ENCODE measurements at regions not wholly inside any gene's neighbourhood (a gene's known extent, or its start where the extent isn't known, plus 50 kb on each side); places are given as distances from the start of the nearest gene placed in this dataset.
"Not testable (repeated sequence)": the region's sequence is repeated elsewhere in the genome, so short reads cannot be mapped to it uniquely, and the experiment has no call there.

DNA sequence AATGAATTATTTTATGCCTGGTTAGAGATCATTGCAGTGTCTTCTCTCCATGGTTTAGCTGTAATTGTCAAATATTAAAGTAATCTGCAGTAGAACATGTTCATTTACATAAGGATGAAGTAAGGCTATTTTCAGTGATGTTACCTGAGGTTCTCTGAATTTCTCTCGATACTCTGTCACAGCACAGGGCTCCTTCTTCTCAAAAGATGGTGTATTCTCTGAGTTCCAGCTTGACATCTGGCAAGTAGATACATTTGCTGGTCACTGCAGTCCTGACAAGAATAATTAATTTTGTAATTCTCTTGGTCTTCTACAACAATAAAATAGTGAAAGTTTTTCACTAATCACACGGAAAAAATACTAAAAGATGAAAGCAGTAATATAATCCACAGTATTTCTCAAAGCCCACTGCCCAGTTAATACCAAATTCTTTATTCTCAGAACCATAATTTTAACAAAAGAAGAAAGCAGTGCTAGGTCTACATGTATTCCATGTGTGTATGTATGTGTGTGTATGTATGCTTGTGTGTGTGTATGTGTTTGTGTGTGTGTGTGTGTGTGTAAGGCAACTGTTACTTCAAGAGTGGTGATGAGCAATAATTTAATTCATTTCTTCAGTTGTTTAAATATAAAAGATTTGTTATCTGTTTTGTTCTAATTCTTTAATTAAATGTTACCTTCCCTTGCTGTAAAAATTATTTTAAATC lies 1165.5 kb upstream of the SLC39A10 start:
- Histone ChIP-seq H3K27me3 (ENCODE audit: control insufficient read depth, insufficient read depth, low read length) (no peaks in the 10 kb centered on the region), H3K4me3 (ENCODE audit: low read depth, low read length) (no peak overlapping the region), H3K9me3 (ENCODE audit: control insufficient read depth, insufficient read depth, low read depth, low read length) (no peaks in the 10 kb centered on the region), H3K4me1 (ENCODE audit: control insufficient read depth, insufficient read depth, low read length) (no peaks in the 10 kb centered on the region), H3K9ac (ENCODE audit: low read length) (no peak overlapping the region), H3K27ac (ENCODE audit: low read depth, low read length) (no peak overlapping the region), H3K36me3 (ENCODE audit: control insufficient read depth, insufficient read depth, low read length) (no peaks in the 10 kb centered on the region)

DNA sequence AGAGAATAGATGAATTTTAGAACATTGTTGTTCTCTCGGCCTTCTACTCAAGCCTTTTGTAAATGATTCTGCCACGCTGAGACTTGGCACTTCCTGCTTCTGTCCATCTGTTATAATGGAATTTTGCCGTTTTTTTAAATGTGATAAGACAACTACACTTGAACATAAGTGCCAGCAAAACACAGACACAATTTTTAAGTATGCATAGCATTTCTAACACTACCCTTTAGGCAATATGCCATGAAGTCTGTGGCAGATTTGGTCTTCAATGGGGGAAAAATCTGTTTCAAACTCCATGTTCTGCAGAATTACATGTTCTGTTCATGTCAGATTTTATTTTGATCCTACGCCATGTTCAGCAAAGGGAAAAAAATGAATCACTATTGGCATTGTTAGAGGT lies 1170.7 kb upstream of the SLC39A10 start:
- Histone ChIP-seq H3K27ac (ENCODE audit: low read depth, low read length) (no peak overlapping the region), H3K4me3 (ENCODE audit: low read depth, low read length) (no peak overlapping the region), H3K27me3 (ENCODE audit: control insufficient read depth, insufficient read depth, low read length) (no peaks in the 10 kb centered on the region), H3K4me1 (ENCODE audit: control insufficient read depth, insufficient read depth, low read length) (no peaks in the 10 kb centered on the region), H3K9ac (ENCODE audit: low read length) (no peak overlapping the region), H3K9me3 (ENCODE audit: control insufficient read depth, insufficient read depth, low read depth, low read length) (no peaks in the 10 kb centered on the region), H3K36me3 (ENCODE audit: control insufficient read depth, insufficient read depth, low read length) (no peaks in the 10 kb centered on the region)

DNA sequence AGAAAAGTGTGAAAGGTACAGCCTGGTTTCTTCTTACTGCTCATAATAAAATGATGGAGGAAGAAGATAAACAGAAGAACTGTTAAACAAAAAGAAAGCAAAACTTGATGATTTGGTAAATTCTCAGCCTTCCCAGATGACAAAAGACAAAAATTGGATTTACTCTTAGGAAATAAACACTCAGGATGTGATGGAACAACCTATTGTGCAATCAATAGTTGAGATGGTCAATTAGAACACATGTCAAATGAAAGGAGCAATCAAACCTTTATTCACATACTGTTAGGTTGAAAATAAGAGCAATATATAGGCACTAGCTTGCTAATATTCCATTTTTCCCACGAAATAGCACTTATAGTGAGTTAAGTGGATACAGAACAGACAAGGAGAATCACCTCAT lies 1174.0 kb upstream of the SLC39A10 start:
- no peak overlapping the region for H3K4me3 ChIP-seq (ENCODE audit: low read depth, low read length)
- no peak overlapping the region for H3K9ac ChIP-seq (ENCODE audit: low read length)
- no peaks in the 10 kb centered on the region for H3K9me3 ChIP-seq (ENCODE audit: control insufficient read depth, insufficient read depth, low read depth, low read length)
- no peaks in the 10 kb centered on the region for H3K27me3 ChIP-seq (ENCODE audit: control insufficient read depth, insufficient read depth, low read length)
- H3K27ac ChIP-seq (ENCODE audit: low read depth, low read length) = no peak overlapping the region
- no peaks in the 10 kb centered on the region for H3K36me3 ChIP-seq (ENCODE audit: control insufficient read depth, insufficient read depth, low read length)
- no peaks in the 10 kb centered on the region for H3K4me1 ChIP-seq (ENCODE audit: control insufficient read depth, insufficient read depth, low read length)

DNA sequence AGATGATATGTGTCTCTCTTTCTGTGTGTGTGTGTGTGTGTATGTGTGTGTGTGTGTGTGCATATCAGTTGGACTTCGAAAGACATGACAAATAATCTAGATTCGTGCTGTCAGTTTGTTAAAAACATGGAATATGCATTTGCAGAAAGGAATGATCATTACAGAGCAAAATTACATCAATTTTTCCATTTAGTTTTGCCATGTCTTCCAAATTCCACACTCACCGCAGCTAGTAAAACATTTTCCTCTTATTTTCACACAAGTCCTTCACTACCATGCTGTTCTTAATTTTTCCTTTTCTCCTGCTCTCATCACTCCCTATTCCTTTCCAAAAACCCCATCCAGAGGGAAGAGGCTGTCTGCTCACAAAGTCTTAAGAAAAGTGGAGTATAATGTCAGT lies 1191.4 kb upstream of the SLC39A10 start:
- no peak overlapping the region for H3K4me3 ChIP-seq (ENCODE audit: low read depth, low read length)
- H3K36me3 ChIP-seq (ENCODE audit: control insufficient read depth, insufficient read depth, low read length) = no peaks in the 10 kb centered on the region
- no peaks in the 10 kb centered on the region for H3K4me1 ChIP-seq (ENCODE audit: control insufficient read depth, insufficient read depth, low read length)
- no peak overlapping the region for H3K27ac ChIP-seq (ENCODE audit: low read depth, low read length)
- no peaks in the 10 kb centered on the region for H3K27me3 ChIP-seq (ENCODE audit: control insufficient read depth, insufficient read depth, low read length)
- H3K9me3 ChIP-seq (ENCODE audit: control insufficient read depth, insufficient read depth, low read depth, low read length) = no peaks in the 10 kb centered on the region
- H3K9ac ChIP-seq (ENCODE audit: low read length) = no peak overlapping the region

DNA sequence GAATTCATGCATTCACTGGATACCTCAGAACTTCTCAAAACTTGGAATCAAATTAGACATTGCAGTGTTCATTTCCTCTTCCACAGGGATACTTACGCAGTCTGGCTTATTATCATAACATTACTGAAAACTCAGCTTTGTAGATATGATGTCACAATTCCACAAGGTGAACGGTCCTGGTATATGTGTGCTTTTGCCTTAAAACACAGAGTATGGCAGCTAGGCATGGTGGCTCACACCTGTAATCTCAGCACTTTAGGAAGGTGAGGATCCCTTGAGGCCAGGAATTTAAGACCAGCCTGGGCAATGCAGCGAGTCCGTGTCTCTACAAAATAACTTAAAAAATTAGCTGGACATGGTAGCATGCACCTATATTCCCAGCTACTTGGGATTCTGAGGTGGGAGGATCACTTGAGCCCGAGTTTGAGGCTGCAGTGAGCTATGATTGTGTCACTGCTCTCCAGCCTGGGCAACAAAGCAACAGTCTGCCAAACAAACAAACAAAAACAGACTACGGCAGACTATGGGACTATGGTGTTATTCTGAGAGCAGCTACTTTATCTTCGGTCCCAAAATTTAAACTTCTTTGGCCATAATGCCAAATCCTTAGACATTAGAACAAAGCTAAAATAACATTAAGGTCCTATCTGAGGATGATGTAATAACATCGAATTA lies 1191.9 kb upstream of the SLC39A10 start:
- no peaks in the 10 kb centered on the region for H3K4me1 ChIP-seq (ENCODE audit: control insufficient read depth, insufficient read depth, low read length)
- no peak overlapping the region for H3K27ac ChIP-seq (ENCODE audit: low read depth, low read length)
- H3K9ac ChIP-seq (ENCODE audit: low read length) = no peak overlapping the region
- no peaks in the 10 kb centered on the region for H3K9me3 ChIP-seq (ENCODE audit: control insufficient read depth, insufficient read depth, low read depth, low read length)
- no peaks in the 10 kb centered on the region for H3K27me3 ChIP-seq (ENCODE audit: control insufficient read depth, insufficient read depth, low read length)
- no peaks in the 10 kb centered on the region for H3K36me3 ChIP-seq (ENCODE audit: control insufficient read depth, insufficient read depth, low read length)
- H3K4me3 ChIP-seq (ENCODE audit: low read depth, low read length) = no peak overlapping the region

DNA sequence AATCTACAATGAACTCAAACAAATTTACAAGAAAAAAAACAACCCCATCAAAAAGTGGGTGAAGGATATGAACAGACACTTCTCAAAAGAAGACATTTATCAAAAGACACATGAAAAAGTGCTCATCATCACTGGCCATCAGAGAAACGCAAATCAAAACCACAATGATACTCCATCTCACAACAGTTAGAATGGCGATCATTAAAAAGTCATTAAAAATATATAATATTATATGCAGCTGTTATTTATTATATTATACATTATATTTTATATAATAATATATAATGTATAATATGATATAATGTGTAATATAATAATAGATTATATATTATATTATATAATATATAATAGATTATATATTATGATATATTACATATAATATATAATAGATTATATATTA lies 1194.1 kb upstream of the SLC39A10 start:
- not testable (repeated sequence) for H3K9me3 ChIP-seq (ENCODE audit: control insufficient read depth, insufficient read depth, low read depth, low read length); H3K9ac ChIP-seq (ENCODE audit: low read length); H3K36me3 ChIP-seq (ENCODE audit: control insufficient read depth, insufficient read depth, low read length); H3K4me1 ChIP-seq (ENCODE audit: control insufficient read depth, insufficient read depth, low read length); H3K27me3 ChIP-seq (ENCODE audit: control insufficient read depth, insufficient read depth, low read length); H3K27ac ChIP-seq (ENCODE audit: low read depth, low read length); H3K4me3 ChIP-seq (ENCODE audit: low read depth, low read length)

DNA sequence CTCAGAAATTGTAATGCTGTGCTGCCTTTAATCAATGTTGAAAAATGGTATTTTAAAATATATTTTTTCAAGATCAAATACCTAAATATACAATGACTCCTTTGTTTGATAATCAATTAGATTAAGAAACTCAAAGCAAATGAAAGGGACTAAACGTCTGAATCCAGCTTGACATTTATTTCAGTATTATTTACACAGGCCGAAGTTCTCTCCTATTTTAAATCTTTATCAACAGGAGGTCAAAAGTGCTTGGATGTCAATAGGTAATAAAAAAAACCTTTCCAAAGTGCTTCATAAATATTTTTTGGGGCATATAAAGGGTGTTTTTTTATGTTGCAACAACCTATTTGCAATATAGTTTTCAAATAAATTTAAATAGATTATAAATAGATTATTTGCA lies 1201.7 kb upstream of the SLC39A10 start:
- Histone ChIP-seq H3K4me1 (ENCODE audit: control insufficient read depth, insufficient read depth, low read length) (no peaks in the 10 kb centered on the region), H3K9ac (ENCODE audit: low read length) (no peak overlapping the region), H3K36me3 (ENCODE audit: control insufficient read depth, insufficient read depth, low read length) (no peaks in the 10 kb centered on the region), H3K27ac (ENCODE audit: low read depth, low read length) (no peak overlapping the region), H3K9me3 (ENCODE audit: control insufficient read depth, insufficient read depth, low read depth, low read length) (no peaks in the 10 kb centered on the region), H3K27me3 (ENCODE audit: control insufficient read depth, insufficient read depth, low read length) (no peaks in the 10 kb centered on the region), H3K4me3 (ENCODE audit: low read depth, low read length) (no peak overlapping the region)

DNA sequence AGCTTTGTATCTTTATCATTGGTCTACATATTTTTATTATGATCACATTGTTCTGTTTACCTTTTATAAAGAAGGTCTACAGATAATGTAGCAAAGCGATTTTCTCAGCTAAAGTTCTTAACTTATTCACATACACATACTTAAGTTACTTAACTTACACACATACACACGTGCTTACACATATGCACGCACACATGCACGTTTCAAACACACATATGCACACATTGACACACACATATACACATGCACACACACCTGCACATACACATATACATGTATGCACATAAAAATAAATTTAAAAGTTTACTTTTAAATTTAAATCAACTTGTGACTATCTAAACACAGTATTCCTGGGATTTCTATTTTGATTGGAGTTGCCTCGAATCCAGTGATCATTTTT lies 1204.5 kb upstream of the SLC39A10 start:
- Histone ChIP-seq H3K4me3 (ENCODE audit: low read depth, low read length) (no peak overlapping the region), H3K27ac (ENCODE audit: low read depth, low read length) (no peak overlapping the region), H3K9me3 (ENCODE audit: control insufficient read depth, insufficient read depth, low read depth, low read length) (no peaks in the 10 kb centered on the region), H3K27me3 (ENCODE audit: control insufficient read depth, insufficient read depth, low read length) (no peaks in the 10 kb centered on the region), H3K4me1 (ENCODE audit: control insufficient read depth, insufficient read depth, low read length) (no peaks in the 10 kb centered on the region), H3K9ac (ENCODE audit: low read length) (no peak overlapping the region), H3K36me3 (ENCODE audit: control insufficient read depth, insufficient read depth, low read length) (no peaks in the 10 kb centered on the region)

DNA sequence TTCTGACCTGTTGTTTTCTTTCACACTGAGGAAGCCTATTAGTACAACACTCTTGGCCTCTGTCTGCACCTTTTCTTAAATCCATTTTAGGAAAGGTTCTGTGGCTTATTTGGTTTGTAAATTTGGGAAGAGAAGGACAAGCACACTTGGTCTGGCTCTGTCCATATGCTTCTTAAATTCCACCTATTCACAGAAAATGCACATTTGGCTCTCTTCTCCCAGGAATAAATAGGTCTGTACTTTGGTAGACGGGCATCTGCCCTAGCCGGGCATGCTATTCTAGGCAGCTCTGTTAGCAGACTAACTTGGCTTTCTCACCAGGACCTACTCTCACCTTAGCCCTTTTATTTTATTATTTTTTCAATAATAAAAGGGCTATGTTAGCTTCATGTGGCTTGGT lies 1211.8 kb upstream of the SLC39A10 start:
- Histone ChIP-seq H3K4me3 (ENCODE audit: low read depth, low read length) (no peak overlapping the region), H3K9me3 (ENCODE audit: control insufficient read depth, insufficient read depth, low read depth, low read length) (no peaks in the 10 kb centered on the region), H3K36me3 (ENCODE audit: control insufficient read depth, insufficient read depth, low read length) (no peaks in the 10 kb centered on the region), H3K4me1 (ENCODE audit: control insufficient read depth, insufficient read depth, low read length) (no peaks in the 10 kb centered on the region), H3K9ac (ENCODE audit: low read length) (no peak overlapping the region), H3K27me3 (ENCODE audit: control insufficient read depth, insufficient read depth, low read length) (no peaks in the 10 kb centered on the region), H3K27ac (ENCODE audit: low read depth, low read length) (no peak overlapping the region)

DNA sequence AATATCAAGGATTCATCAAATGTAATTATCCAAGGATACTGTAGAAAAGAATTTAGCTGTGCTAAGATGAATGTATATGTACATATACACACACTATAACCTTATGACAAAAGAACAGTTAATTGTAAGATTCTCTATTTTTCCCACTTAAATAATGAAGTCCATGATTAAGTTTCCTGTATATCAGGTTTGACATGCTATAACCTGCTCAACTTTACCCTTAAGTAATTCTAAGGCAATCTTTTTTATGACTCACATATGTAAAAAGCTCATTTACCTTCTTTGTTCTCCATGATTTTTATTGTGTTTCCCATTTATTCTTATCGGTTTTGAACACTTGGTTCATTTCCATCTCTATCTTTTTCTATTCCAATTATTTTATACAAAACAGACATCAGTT lies 1213.1 kb upstream of the SLC39A10 start:
- Histone ChIP-seq H3K4me1 (ENCODE audit: control insufficient read depth, insufficient read depth, low read length) (no peaks in the 10 kb centered on the region), H3K9me3 (ENCODE audit: control insufficient read depth, insufficient read depth, low read depth, low read length) (no peaks in the 10 kb centered on the region), H3K27me3 (ENCODE audit: control insufficient read depth, insufficient read depth, low read length) (no peaks in the 10 kb centered on the region), H3K36me3 (ENCODE audit: control insufficient read depth, insufficient read depth, low read length) (no peaks in the 10 kb centered on the region), H3K9ac (ENCODE audit: low read length) (no peak overlapping the region), H3K27ac (ENCODE audit: low read depth, low read length) (no peak overlapping the region), H3K4me3 (ENCODE audit: low read depth, low read length) (no peak overlapping the region)

DNA sequence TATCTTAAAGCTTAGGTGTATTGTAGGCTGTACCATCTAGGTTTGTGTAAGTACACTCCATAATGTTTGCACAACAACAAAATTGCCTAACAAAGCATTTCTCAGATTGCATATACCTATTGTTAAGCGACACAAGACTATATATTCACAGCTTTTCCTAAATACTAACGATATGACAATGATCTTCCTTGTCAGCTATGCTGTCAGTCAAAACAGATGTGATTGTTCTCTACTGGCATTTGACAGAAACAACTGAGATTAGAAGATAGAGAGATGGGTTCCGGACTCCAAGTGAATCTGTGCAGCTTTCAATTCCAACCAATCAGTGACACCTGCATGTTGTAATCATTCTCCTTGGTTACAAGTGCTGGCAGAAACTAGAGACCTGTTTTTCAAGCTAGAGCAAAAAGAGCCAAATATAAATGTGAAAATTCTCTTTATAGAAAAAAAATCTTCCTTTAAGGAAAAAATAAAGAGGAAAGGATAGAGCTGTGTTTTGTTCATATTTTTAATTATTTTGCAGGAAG lies 1232.3 kb upstream of the SLC39A10 start:
- Histone ChIP-seq H3K36me3 (ENCODE audit: control insufficient read depth, insufficient read depth, low read length) (no peaks in the 10 kb centered on the region), H3K4me1 (ENCODE audit: control insufficient read depth, insufficient read depth, low read length) (no peaks in the 10 kb centered on the region), H3K9ac (ENCODE audit: low read length) (no peak overlapping the region), H3K4me3 (ENCODE audit: low read depth, low read length) (no peak overlapping the region), H3K27me3 (ENCODE audit: control insufficient read depth, insufficient read depth, low read length) (no peaks in the 10 kb centered on the region), H3K27ac (ENCODE audit: low read depth, low read length) (no peak overlapping the region), H3K9me3 (ENCODE audit: control insufficient read depth, insufficient read depth, low read depth, low read length) (no peaks in the 10 kb centered on the region)
